HUES6 (cell line): ENCODE measurements at regions not wholly inside any gene's neighbourhood (a gene's known extent, or its start where the extent isn't known, plus 50 kb on each side); places are given as distances from the start of the nearest gene placed in this dataset.

Source experiments
- H3K27ac ChIP-seq: 2 replicates; pipeline ENCODE4 v1.7.0; 2013; ENCODE audit warnings: low read depth, mild to moderate bottlenecking, low read length, inconsistent platforms
- H3K27me3 ChIP-seq: 2 replicates; pipeline ENCODE4 v1.6.1; 2013; ENCODE audit warnings: low read length; ENCODE audit not compliant: control insufficient read depth, insufficient read depth
- H3K36me3 ChIP-seq: 2 replicates; pipeline ENCODE4 v1.6.1; 2013; ENCODE audit warnings: low read length; ENCODE audit not compliant: control insufficient read depth, insufficient read depth
- H3K4me1 ChIP-seq: 2 replicates; pipeline ENCODE4 v1.6.1; 2013; ENCODE audit warnings: low read length; ENCODE audit not compliant: control insufficient read depth, insufficient read depth
- H3K4me3 ChIP-seq: 2 replicates; pipeline ENCODE4 v1.5.1; 2013; ENCODE audit warnings: low read depth, low read length
- H3K9ac ChIP-seq: one replicate; pipeline ENCODE4 v1.6.1; 2013; ENCODE audit warnings: mild to moderate bottlenecking, low read length
- H3K9me3 ChIP-seq: 2 replicates; pipeline ENCODE4 v1.6.1; 2013; ENCODE audit warnings: low read depth, low read length; ENCODE audit not compliant: control insufficient read depth, insufficient read depth

GRCh38 chr2:2834516-2835254, 503.6 kb upstream of the MYT1L start:
- H3K4me3 ChIP-seq = no peak overlapping the region
- no peak overlapping the region for H3K27ac ChIP-seq
- H3K27me3 ChIP-seq = no peaks in the 10 kb centered on the region

GRCh38 chr2:2834105-2834504, 503.0 kb upstream of the MYT1L start:
- Histone ChIP-seq H3K9ac (no peak overlapping the region), H3K4me3 (no peak overlapping the region), H3K9me3 (no peaks in the 10 kb centered on the region), H3K36me3 (no peaks in the 10 kb centered on the region), H3K27ac (no peak overlapping the region), H3K27me3 (no peaks in the 10 kb centered on the region), H3K4me1 (no peaks in the 10 kb centered on the region; the same call in 1 of the 2 replicates)

More at GRCh38 chr2:2834516-2835254, 503.6 kb upstream of the MYT1L start:
- no peaks in the 10 kb centered on the region; the same call in 1 of the 2 replicates for H3K4me1 ChIP-seq
- no peaks in the 10 kb centered on the region for H3K9me3 ChIP-seq
- no peaks in the 10 kb centered on the region for H3K36me3 ChIP-seq
- H3K9ac ChIP-seq = no peak overlapping the region

DNA sequence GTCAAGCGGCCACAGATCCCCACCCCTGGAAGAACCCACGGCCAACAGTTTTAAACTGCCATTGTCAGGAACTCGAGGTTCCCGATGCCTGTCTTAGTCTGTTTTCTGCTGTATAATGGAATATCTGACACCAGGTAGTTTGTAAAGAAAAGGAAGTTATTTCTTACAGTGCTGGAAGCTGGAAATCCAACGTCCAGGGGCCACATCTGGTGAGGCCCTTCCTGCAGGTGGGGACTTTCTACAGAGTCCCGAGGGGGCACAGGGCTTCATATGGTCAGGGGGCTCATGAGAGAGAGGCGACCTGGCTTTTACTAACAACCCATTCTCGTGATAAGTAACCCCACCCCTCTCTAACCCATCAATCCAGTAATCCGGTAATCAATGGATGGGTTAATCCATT, 501.6 kb upstream of the MYT1L start:
- Histone ChIP-seq H3K36me3 (no peaks in the 10 kb centered on the region), H3K4me3 (no peak overlapping the region), H3K27me3 (no peaks in the 10 kb centered on the region), H3K27ac (no peak overlapping the region), H3K9ac (no peak overlapping the region), H3K4me1 (no peaks in the 10 kb centered on the region), H3K9me3 (no peaks in the 10 kb centered on the region)

GRCh38 chr2:2831633-2832032, 500.6 kb upstream of the MYT1L start:
- H3K36me3 ChIP-seq = no peaks in the 10 kb centered on the region
- no peaks in the 10 kb centered on the region for H3K4me1 ChIP-seq
- no peak overlapping the region for H3K4me3 ChIP-seq
- no peak overlapping the region for H3K9ac ChIP-seq
- H3K27ac ChIP-seq = no peak overlapping the region
- no peaks in the 10 kb centered on the region for H3K9me3 ChIP-seq
- H3K27me3 ChIP-seq = no peaks in the 10 kb centered on the region

GRCh38 chr2:2830576-2830975, 499.5 kb upstream of the MYT1L start:
- no peaks in the 10 kb centered on the region for H3K4me1 ChIP-seq
- H3K36me3 ChIP-seq = no peaks in the 10 kb centered on the region
- H3K4me3 ChIP-seq = no peak overlapping the region
- no peak overlapping the region for H3K27ac ChIP-seq
- no peak overlapping the region for H3K9ac ChIP-seq
- H3K9me3 ChIP-seq = no peaks in the 10 kb centered on the region
- no peaks in the 10 kb centered on the region for H3K27me3 ChIP-seq

DNA sequence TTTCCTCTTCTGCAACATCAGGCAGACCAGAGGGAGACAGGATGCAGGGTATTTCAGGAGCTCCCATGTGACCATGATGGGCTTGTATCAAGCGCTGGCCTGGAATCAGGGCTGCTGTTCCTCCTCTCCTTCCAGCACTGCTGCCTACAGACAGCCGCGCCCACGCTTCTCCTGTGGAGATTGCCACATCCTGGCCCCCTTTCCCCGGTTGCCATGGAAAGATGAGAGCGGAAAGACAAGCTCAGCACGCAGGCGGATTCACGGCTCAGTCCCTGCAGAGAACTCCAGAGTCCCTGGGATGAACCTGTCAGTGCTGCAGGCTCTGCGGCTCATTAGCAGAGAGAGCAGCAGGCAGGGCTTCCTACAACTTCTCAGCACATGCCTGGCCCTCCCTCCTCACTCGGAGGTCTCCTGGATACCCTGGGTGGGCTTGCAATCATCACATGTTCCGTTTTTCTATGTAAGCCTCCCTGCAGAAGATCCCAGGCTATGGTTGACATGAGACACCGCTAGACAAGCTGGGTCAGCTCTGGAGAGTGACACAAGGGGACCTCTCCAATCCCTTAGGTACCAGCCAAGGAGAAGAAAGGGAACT, 497.8 kb upstream of the MYT1L start:
- H3K27me3 ChIP-seq = no peaks in the 10 kb centered on the region
- H3K9ac ChIP-seq = no peak overlapping the region
- H3K27ac ChIP-seq = no peak overlapping the region
- H3K9me3 ChIP-seq = no peaks in the 10 kb centered on the region; the same call in 1 of the 2 replicates
- no peaks in the 10 kb centered on the region for H3K4me1 ChIP-seq
- no peaks in the 10 kb centered on the region for H3K36me3 ChIP-seq
- no peak overlapping the region for H3K4me3 ChIP-seq

DNA sequence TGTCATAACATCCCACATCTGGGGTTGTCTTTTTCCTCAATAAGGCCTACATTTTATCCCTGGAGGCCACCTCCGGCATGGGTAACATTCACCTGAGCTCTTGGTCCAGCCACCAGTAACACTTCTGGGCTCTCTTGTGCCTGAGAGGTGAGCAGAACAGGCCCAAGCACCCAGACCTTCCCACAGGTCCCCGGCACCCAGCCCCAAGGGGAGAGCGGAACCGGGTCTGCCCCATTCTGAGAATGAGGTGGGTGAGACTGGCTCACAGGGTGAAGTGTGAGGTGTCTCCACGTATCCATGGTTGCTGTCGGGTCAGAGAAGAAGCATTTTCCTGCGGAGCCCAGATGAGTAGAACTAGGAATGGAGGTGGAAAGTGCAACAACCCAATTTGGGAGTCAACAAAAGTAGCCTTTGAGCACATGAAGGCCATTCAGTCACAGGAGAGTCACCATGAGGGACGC, 496.7 kb upstream of the MYT1L start:
- H3K4me1 ChIP-seq = no peaks in the 10 kb centered on the region
- H3K36me3 ChIP-seq = no peaks in the 10 kb centered on the region
- no peak overlapping the region for H3K9ac ChIP-seq
- no peak overlapping the region for H3K4me3 ChIP-seq
- no peaks in the 10 kb centered on the region; the same call in 1 of the 2 replicates for H3K9me3 ChIP-seq
- H3K27ac ChIP-seq = no peak overlapping the region
- H3K27me3 ChIP-seq = no peaks in the 10 kb centered on the region

DNA sequence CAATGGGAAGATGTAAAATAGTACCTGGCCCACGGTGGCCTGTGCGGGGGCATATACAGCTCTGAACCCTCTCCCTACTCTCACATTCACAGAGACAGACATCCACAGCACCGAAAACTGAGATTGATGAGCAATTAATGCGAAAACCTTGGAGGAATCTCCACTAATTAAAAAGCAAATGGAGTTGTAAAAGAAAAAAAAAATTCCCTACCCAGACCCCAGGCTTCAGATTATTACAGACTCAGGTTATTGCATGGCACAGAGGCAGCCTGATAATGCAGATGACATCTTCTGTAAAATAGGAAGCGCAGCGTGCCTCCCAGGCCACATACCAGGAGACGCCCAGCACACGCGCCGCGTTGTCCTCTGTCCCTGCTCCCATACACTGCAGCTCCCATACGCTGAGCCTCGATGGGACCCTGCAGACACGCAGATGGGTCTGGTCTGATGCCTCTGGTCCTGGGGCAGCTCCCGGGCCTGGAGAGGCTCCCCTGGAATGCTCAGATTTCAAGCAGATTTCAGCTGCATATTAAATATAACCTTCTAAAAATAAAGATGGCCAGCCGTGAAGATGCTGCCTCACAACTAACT, 496.1 kb upstream of the MYT1L start:
- Histone ChIP-seq H3K4me1 (no peaks in the 10 kb centered on the region), H3K9me3 (no peaks in the 10 kb centered on the region; the same call in 1 of the 2 replicates)

GRCh38 chr2:2826621-2827020, 495.5 kb upstream of the MYT1L start:
- Histone ChIP-seq H3K27me3 (no peaks in the 10 kb centered on the region), H3K27ac (no peak overlapping the region), H3K9me3 (no peaks in the 10 kb centered on the region; the same call in none of the 2 replicates), H3K4me1 (no peaks in the 10 kb centered on the region), H3K4me3 (no peak overlapping the region), H3K36me3 (no peaks in the 10 kb centered on the region), H3K9ac (no peak overlapping the region)

More for the DNA sequence above, 496.1 kb upstream of the MYT1L start:
- Histone ChIP-seq H3K27ac (no peak overlapping the region), H3K4me3 (no peak overlapping the region), H3K9ac (no peak overlapping the region), H3K27me3 (no peaks in the 10 kb centered on the region), H3K36me3 (no peaks in the 10 kb centered on the region)

DNA sequence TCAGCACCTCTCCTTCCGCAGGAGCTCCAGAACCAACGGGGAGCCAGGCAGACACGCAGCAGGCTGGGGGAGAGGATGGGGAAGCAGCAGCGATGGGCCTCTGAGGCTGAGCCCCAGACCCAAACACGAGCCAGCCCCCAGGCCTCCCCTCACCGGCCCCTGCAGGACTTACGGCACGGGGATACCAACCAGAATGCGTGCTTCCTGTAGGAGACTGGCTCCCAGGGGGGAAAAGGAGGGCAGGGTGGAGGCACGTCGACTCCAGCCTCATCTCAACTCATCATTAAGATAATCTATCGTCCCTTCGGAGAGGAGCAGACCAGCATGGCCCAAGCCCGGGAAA, 495.1 kb upstream of the MYT1L start:
- no peak overlapping the region for H3K4me3 ChIP-seq
- H3K27me3 ChIP-seq = no peaks in the 10 kb centered on the region
- no peak overlapping the region for H3K9ac ChIP-seq
- H3K36me3 ChIP-seq = no peaks in the 10 kb centered on the region
- H3K27ac ChIP-seq = no peak overlapping the region
- H3K4me1 ChIP-seq = no peaks in the 10 kb centered on the region
- peaks cover 2% of the 10 kb centered on the region for H3K9me3 ChIP-seq

GRCh38 chr2:2825516-2826208, 494.6 kb upstream of the MYT1L start:
- Histone ChIP-seq H3K36me3 (no peaks in the 10 kb centered on the region), H3K9me3 (peaks cover 4% of the 10 kb centered on the region), H3K27ac (no peak overlapping the region), H3K4me1 (no peaks in the 10 kb centered on the region), H3K4me3 (no peak overlapping the region), H3K9ac (no peak overlapping the region), H3K27me3 (no peaks in the 10 kb centered on the region)
